CD4-positive, alpha-beta T cell (primary cell): ENCODE measurements at regions not wholly inside any gene's neighbourhood (a gene's known extent, or its start where the extent isn't known, plus 50 kb on each side); places are given as distances from the start of the nearest gene placed in this dataset.

Experiments
- ATAC-seq: fragments of 200-7000 bp; cut with Tn5 transposase; one replicate; pipeline ENCODE4 v1.10.0; 2022; ENCODE audit warnings: mild to moderate bottlenecking; ENCODE audit not compliant: poor library complexity
- CTCF ChIA-PET: fragments of 350-600 bp; sonication (Branson Sonifier 250); formaldehyde crosslinking; loops from one replicate; lab custom pipeline; 2021; ENCODE audit warnings: antibody characterized with exemption, inconsistent platforms; lab: Charles Lee
- POLR2A ChIA-PET: fragments of 350-600 bp; sonication (Branson Sonifier 250); formaldehyde crosslinking; loops from one replicate; lab custom pipeline; 2021; ENCODE audit warnings: antibody characterized with exemption, inconsistent platforms; lab: Charles Lee
- DNase-seq, 14 experiments: peaks; one replicate each; pipeline ENCODE4 v3.0.0-alpha.2; 2013 to 2020; ENCODE audit warnings: mixed read lengths in 2 of 14
- H3K27ac ChIP-seq, 2 donors: one replicate each; pipeline versions ENCODE4 v1.5.1 to v1.7.0; 2013; ENCODE audit warnings: low read length in 2 of 2, low read depth in 1 of 2, mild to moderate bottlenecking in 1 of 2
- H3K27me3 ChIP-seq, 2 experiments: 1 replicate in 1 of 2; 2 replicates in 1 of 2; pipeline versions ENCODE4 v1.6.1 to v1.7.0; 2013; ENCODE audit warnings: low read length in 2 of 2, control low read depth in 1 of 2, mild to moderate bottlenecking in 1 of 2, moderate library complexity in 1 of 2; ENCODE audit not compliant: insufficient read depth in 2 of 2, control insufficient read depth in 1 of 2
- H3K36me3 ChIP-seq: one replicate; pipeline ENCODE4 v1.6.1; 2013; ENCODE audit warnings: low read length, control low read depth; ENCODE audit not compliant: insufficient read depth
- H3K4me1 ChIP-seq: one replicate; pipeline ENCODE4 v1.6.1; 2013; ENCODE audit warnings: low read length, control low read depth; ENCODE audit not compliant: insufficient read depth
- H3K4me3 ChIP-seq: one replicate; pipeline ENCODE4 v1.5.1; 2013; ENCODE audit warnings: mild to moderate bottlenecking, low read length, moderate library complexity
- H3K9me3 ChIP-seq, 2 experiments: 1 replicate in 1 of 2; 2 replicates in 1 of 2; pipeline versions ENCODE4 v1.6.1 to v1.7.0; 2013; ENCODE audit warnings: low read length in 2 of 2, mild to moderate bottlenecking in 2 of 2, control low read depth in 1 of 2, moderate library complexity in 1 of 2; ENCODE audit not compliant: control insufficient read depth in 1 of 2, insufficient read depth in 1 of 2
- H3K27ac Mint-ChIP-seq: one replicate; pipeline ENCODE4 v1.8.0; 2020; ENCODE audit warnings: mixed read lengths
- H3K27me3 Mint-ChIP-seq: one replicate; pipeline ENCODE4 v1.8.0; 2021; ENCODE audit warnings: mixed read lengths
- H3K36me3 Mint-ChIP-seq: one replicate; pipeline ENCODE4 v1.8.0; 2021; ENCODE audit warnings: low read depth, mixed read lengths
- H3K4me1 Mint-ChIP-seq: one replicate; pipeline ENCODE4 v1.8.0; 2021; ENCODE audit warnings: low read depth, mixed read lengths
- H3K4me3 Mint-ChIP-seq: one replicate; pipeline ENCODE4 v1.8.0; 2020; ENCODE audit warnings: mild to moderate bottlenecking, mixed read lengths
- H3K9me3 Mint-ChIP-seq: one replicate; pipeline ENCODE4 v1.8.0; 2020; ENCODE audit warnings: mixed read lengths
- intact Hi-C, 2 experiments: fragments of 100-400 bp; cut with DNase I in 1 of 2; cut with micrococcal nuclease in 1 of 2; formaldehyde crosslinking; loops; one replicate each; pipeline versions ENCODE4 v1.15.1 to v1.9.0; 2023 to 2025; cut with DNase I, micrococcal nuclease
- TF ChIP-seq, protein P1 (sequence below): fragments of 200-600 bp; IDR thresholded peaks from one replicate; pipeline ENCODE4 v1.8.0; 2022; ENCODE audit warnings: antibody characterized with exemption, mild to moderate bottlenecking

DNA sequence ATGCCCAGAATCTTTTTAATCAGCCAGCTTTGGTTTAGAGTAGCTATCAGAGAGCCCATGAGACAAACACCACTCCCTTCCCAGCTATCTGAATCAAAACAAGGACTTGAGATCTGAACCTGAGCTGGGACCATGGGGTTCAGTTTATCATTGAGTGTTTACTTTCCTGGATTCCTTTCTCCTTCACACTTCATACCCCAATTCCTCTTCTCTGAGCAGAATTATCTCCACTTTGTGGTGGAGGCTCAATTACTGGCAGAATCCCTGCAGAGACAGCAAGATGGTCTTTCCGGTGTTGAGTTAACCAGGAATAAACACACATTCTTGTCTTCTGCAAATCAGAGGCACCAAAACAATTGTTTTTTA is 102.4 kb downstream of the RPL22L1 start:
- no peak overlapping the region for H3K4me3 ChIP-seq
- H3K4me3 Mint-ChIP-seq = no peak overlapping the region
- no peaks in the 10 kb centered on the region for H3K27me3 Mint-ChIP-seq
- no peak for DNase-seq
- H3K4me1 Mint-ChIP-seq = no peaks in the 10 kb centered on the region
- H3K9me3 Mint-ChIP-seq = no peaks in the 10 kb centered on the region
- no peak for ATAC-seq
- H3K27ac Mint-ChIP-seq = no peak overlapping the region
- intact Hi-C loops = no loop called here
- H3K27ac ChIP-seq = no peak overlapping the region
- TF ChIP-seq, protein P1, sequence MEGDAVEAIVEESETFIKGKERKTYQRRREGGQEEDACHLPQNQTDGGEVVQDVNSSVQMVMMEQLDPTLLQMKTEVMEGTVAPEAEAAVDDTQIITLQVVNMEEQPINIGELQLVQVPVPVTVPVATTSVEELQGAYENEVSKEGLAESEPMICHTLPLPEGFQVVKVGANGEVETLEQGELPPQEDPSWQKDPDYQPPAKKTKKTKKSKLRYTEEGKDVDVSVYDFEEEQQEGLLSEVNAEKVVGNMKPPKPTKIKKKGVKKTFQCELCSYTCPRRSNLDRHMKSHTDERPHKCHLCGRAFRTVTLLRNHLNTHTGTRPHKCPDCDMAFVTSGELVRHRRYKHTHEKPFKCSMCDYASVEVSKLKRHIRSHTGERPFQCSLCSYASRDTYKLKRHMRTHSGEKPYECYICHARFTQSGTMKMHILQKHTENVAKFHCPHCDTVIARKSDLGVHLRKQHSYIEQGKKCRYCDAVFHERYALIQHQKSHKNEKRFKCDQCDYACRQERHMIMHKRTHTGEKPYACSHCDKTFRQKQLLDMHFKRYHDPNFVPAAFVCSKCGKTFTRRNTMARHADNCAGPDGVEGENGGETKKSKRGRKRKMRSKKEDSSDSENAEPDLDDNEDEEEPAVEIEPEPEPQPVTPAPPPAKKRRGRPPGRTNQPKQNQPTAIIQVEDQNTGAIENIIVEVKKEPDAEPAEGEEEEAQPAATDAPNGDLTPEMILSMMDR = no peak
- no peaks in the 10 kb centered on the region for H3K4me1 ChIP-seq
- no peaks in the 10 kb centered on the region for H3K27me3 ChIP-seq
- H3K36me3 ChIP-seq = no peaks in the 10 kb centered on the region
- POLR2A ChIA-PET = no interaction called here
- no peaks in the 10 kb centered on the region for H3K9me3 ChIP-seq
- no peaks in the 10 kb centered on the region for H3K36me3 Mint-ChIP-seq
- CTCF ChIA-PET = no interaction called here

DNA sequence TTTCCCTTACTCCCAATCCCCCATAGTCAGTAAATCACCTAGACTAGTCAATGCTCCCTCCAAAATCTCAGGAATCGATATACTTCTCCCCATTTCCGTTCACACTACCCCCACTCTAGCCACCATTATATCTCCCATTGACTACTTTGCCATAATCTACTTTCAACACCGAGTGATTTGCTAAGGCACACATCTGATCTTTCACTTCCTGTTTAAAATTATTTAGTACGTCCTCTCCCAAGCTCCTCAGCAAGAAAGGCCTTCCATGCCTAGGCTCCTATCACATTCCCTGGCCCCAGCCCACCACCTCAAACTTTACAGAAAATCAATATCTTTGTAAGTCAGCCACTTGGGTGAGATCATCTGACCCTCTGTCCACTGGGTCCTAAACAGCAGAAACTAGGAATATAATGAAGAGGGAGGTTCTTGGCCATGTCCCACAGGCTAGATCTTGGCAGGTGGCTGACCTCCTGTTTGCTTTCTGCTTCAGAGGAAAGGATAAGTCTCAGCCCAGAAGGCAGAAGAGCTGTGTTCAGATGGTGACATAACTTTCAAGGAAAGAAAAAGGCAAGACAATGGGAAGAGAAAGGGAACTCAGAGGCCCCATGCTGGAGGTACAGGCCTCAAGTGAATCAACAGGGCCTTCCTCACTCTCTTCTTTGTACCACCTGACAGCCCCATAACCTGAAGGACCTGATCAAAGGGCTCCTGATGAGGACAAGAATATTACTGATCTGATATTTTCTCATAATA is 103.0 kb downstream of the RPL22L1 start:
- H3K36me3 ChIP-seq = no peaks in the 10 kb centered on the region
- DNase-seq (no peak), ATAC-seq (no peak)
- CTCF ChIA-PET = no interaction called here
- no peak overlapping the region for H3K27ac Mint-ChIP-seq
- H3K4me1 Mint-ChIP-seq = no peaks in the 10 kb centered on the region
- H3K4me3 ChIP-seq = no peak overlapping the region
- POLR2A ChIA-PET = no interaction called here
- no peaks in the 10 kb centered on the region for H3K27me3 ChIP-seq
- TF ChIP-seq, protein P1 = no peak
- H3K9me3 ChIP-seq = no peaks in the 10 kb centered on the region
- intact Hi-C loops = no loop called here
- H3K4me3 Mint-ChIP-seq = no peak overlapping the region
- no peaks in the 10 kb centered on the region for H3K4me1 ChIP-seq
- no peak overlapping the region for H3K27ac ChIP-seq
- H3K27me3 Mint-ChIP-seq = no peaks in the 10 kb centered on the region
- H3K9me3 Mint-ChIP-seq = no peaks in the 10 kb centered on the region
- H3K36me3 Mint-ChIP-seq = no peaks in the 10 kb centered on the region

DNA sequence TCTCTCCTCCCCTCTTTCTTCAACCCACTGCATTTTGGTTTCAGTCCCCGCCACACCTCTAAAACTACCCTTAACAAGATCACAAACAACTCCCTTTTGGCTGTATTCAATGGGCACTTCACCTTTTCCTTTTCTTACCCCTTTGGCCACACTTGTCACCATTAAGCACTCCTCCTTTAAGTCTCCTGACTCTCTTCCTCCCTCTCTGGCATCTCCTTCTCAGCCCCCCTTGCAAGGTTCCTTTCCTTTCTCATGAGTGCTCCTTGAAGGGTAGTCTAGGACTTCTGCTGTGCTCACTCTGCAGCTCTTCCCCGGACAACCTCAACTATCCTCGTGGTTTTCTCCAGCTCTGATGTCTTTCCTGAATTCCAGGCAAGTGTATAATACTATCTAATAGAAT is 103.7 kb downstream of the RPL22L1 start:
- Histone ChIP-seq H3K36me3 (no peaks in the 10 kb centered on the region), H3K4me1 (no peaks in the 10 kb centered on the region), H3K27ac (no peak overlapping the region), H3K27me3 (no peaks in the 10 kb centered on the region), H3K9me3 (no peaks in the 10 kb centered on the region), H3K4me3 (no peak overlapping the region)
- CTCF ChIA-PET = no interaction called here
- no peak overlapping the region for H3K27ac Mint-ChIP-seq
- H3K4me1 Mint-ChIP-seq = no peaks in the 10 kb centered on the region
- H3K27me3 Mint-ChIP-seq = no peaks in the 10 kb centered on the region
- no peaks in the 10 kb centered on the region for H3K9me3 Mint-ChIP-seq
- POLR2A ChIA-PET = no interaction called here
- ATAC-seq = no peak
- TF ChIP-seq, protein P1 = no peak
- DNase-seq = no peak
- intact Hi-C loops = no loop called here
- H3K36me3 Mint-ChIP-seq = no peaks in the 10 kb centered on the region
- no peak overlapping the region for H3K4me3 Mint-ChIP-seq
